ENCODE measurements at regions not wholly inside any gene's neighbourhood (a gene's known extent, or its start where the extent isn't known, plus 50 kb on each side); places are given as distances from the start of the nearest gene placed in this dataset.

- TF ChIP-seq CTCF (IDR thresholded peaks at IDR 0.05; ENCODE audit: insufficient read depth, low read depth, low read length), result no peak
- Histone ChIP-seq H3K4me3 (ENCODE audit: low read depth, low read length) (no peak overlapping the region), H3K27me3 (ENCODE audit: control insufficient read depth, insufficient read depth, low read length) (no peaks in the 10 kb centered on the region), H3K36me3 (ENCODE audit: control insufficient read depth, insufficient read depth, low read length) (no peaks in the 10 kb centered on the region)
- ChIA-PET CTCF (no interaction called here), POLR2A (no interaction called here)
- no peak for DNase-seq (ENCODE audit: low read depth)
Observed at GRCh38 chr2:6392966-6393365, 472.7 kb downstream of the CMPK2 start.

GRCh38 chr2:6393819-6394218, 471.9 kb downstream of the CMPK2 start:
- Histone ChIP-seq H3K27me3 (ENCODE audit: control insufficient read depth, insufficient read depth, low read length) (no peaks in the 10 kb centered on the region), H3K36me3 (ENCODE audit: control insufficient read depth, insufficient read depth, low read length) (no peaks in the 10 kb centered on the region), H3K4me3 (ENCODE audit: low read depth, low read length) (no peak overlapping the region)
- ChIA-PET POLR2A (no interaction called here), CTCF (no interaction called here)
- DNase-seq (ENCODE audit: low read depth), result no peak
- no peak for TF ChIP-seq CTCF (IDR thresholded peaks at IDR 0.05; ENCODE audit: insufficient read depth, low read depth, low read length)

- TF ChIP-seq CTCF (IDR thresholded peaks at IDR 0.05; ENCODE audit: insufficient read depth, low read depth, low read length), result no peak
- ChIA-PET CTCF (no interaction called here), POLR2A (no interaction called here)
- DNase-seq (ENCODE audit: low read depth), result no peak
- Histone ChIP-seq H3K27me3 (ENCODE audit: control insufficient read depth, insufficient read depth, low read length) (no peaks in the 10 kb centered on the region), H3K4me3 (ENCODE audit: low read depth, low read length) (no peak overlapping the region), H3K36me3 (ENCODE audit: control insufficient read depth, insufficient read depth, low read length) (no peaks in the 10 kb centered on the region)
Observed at GRCh38 chr2:6394276-6394675, 471.4 kb downstream of the CMPK2 start.

GRCh38 chr2:6398421-6398820, 467.3 kb downstream of the CMPK2 start:
- no peak for DNase-seq (ENCODE audit: low read depth)
- POLR2A ChIA-PET, result no interaction called here
- H3K27me3 ChIP-seq (ENCODE audit: control insufficient read depth, insufficient read depth, low read length), result no peaks in the 10 kb centered on the region
- no peaks in the 10 kb centered on the region for H3K36me3 ChIP-seq (ENCODE audit: control insufficient read depth, insufficient read depth, low read length)
- no peak overlapping the region for H3K4me3 ChIP-seq (ENCODE audit: low read depth, low read length)
- CTCF ChIA-PET, result interaction anchor here (0.7 kb wide), 1 partner anchor 380 kb away, joined by 3 read pairs; no protein-coding TSS in a partner anchor
- no peak for TF ChIP-seq CTCF (IDR thresholded peaks at IDR 0.05; ENCODE audit: insufficient read depth, low read depth, low read length)

GRCh38 chr2:6401301-6401700, 464.4 kb downstream of the CMPK2 start:
- ChIA-PET POLR2A (no interaction called here), CTCF (interaction anchor here (1.2 kb wide), 1 partner anchor 12 kb away, joined by 3 read pairs; no protein-coding TSS in a partner anchor)
- no peaks in the 10 kb centered on the region for H3K27me3 ChIP-seq (ENCODE audit: control insufficient read depth, insufficient read depth, low read length)
- no peak overlapping the region for H3K4me3 ChIP-seq (ENCODE audit: low read depth, low read length)
- TF ChIP-seq CTCF (IDR thresholded peaks at IDR 0.05; ENCODE audit: insufficient read depth, low read depth, low read length), result no peak
- DNase-seq (ENCODE audit: low read depth), result no peak
- H3K36me3 ChIP-seq (ENCODE audit: control insufficient read depth, insufficient read depth, low read length), result no peaks in the 10 kb centered on the region
